Ovary (tissue), 7 donors: ENCODE measurements at regions not wholly inside any gene's neighbourhood (a gene's known extent, or its start where the extent isn't known, plus 50 kb on each side); places are given as distances from the start of the nearest gene placed in this dataset.
"Not testable (repeated sequence)": the region's sequence is repeated elsewhere in the genome, so short reads cannot be mapped to it uniquely, and the experiment has no call there.

ENCODE experiments used
- DNase-seq, 5 donors: peaks; one replicate each; pipeline ENCODE4 v3.0.0-alpha.2; 2019 to 2020
- H3K27ac ChIP-seq, 2 donors: fragments of 200-600 bp; one replicate each; pipeline versions ENCODE4 v1.5.1 to v1.8.0; 2019 to 2022
- H3K27me3 ChIP-seq: fragments of 200-600 bp; one replicate; pipeline ENCODE4 v1.8.0; 2022
- H3K36me3 ChIP-seq: fragments of 200-600 bp; sonication (generic); one replicate; pipeline ENCODE4 v1.5.1; 2019
- H3K4me1 ChIP-seq: one replicate; pipeline ENCODE4 v1.8.1; 2013; ENCODE audit warnings: mild to moderate bottlenecking, moderate library complexity; ENCODE audit not compliant: insufficient read depth
- H3K4me3 ChIP-seq: fragments of 200-600 bp; sonication (generic); one replicate; pipeline ENCODE4 v1.5.1; 2017
- H3K9me3 ChIP-seq, 2 donors: fragments of 200-600 bp in 1 of 2; sonication (generic) in 1 of 2; one replicate each; pipeline versions ENCODE4 v1.5.1 to v1.8.1; 2013 to 2019; ENCODE audit warnings: mild to moderate bottlenecking in 1 of 2, moderate library complexity in 1 of 2
- EP300 ChIP-seq: sonication (generic); formaldehyde crosslinking; IDR thresholded peaks from one replicate; pipeline ENCODE4 v1.6.1; 2017; ENCODE audit warnings: antibody characterized with exemption
- POLR2A ChIP-seq: fragments of 450-650 bp; IDR thresholded peaks from one replicate; pipeline ENCODE4 v1.6.1; 2017; ENCODE audit warnings: antibody characterized with exemption, mild to moderate bottlenecking, moderate library complexity
- WGBS, 3 donors: extraction: QIAGEN DNeasy Blood & Tissue Kit in 1 of 3; methylation state at CpG; one replicate each; pipeline versions ENCODE4 v1.1.5 to v1.1.7; 2013 to 2017; 5-methylcytosine and 5-hydroxymethylcytosine counted together
- intact Hi-C, 4 donors: fragments of 100-400 bp; cut with DNase I; formaldehyde crosslinking; loops; one replicate each; pipeline versions ENCODE4 v1.11.0 to v1.15.1; 2022 to 2023
- TF ChIP-seq, protein P1 (sequence below), 3 donors: fragments of 450-650 bp in 2 of 3; fragments of 200-600 bp in 1 of 3; IDR thresholded peaks; one replicate each; pipeline versions ENCODE4 v1.5.1 to v1.8.0; 2016 to 2022; ENCODE audit warnings: antibody characterized with exemption in 3 of 3, mild to moderate bottlenecking in 1 of 3
- donor health status: DM: no; HTN: no; CAD: no; lungs with moderate emphysema.
- donor health status: DM: no; HTN: no; CAD: no.
- donor health status: Bipolar disorder and iron deficiency.
- donor health status: DM: no; HTN: no; CAD: no.
- donor health status: DM: yes; HTN: yes; CAD: no.

DNA sequence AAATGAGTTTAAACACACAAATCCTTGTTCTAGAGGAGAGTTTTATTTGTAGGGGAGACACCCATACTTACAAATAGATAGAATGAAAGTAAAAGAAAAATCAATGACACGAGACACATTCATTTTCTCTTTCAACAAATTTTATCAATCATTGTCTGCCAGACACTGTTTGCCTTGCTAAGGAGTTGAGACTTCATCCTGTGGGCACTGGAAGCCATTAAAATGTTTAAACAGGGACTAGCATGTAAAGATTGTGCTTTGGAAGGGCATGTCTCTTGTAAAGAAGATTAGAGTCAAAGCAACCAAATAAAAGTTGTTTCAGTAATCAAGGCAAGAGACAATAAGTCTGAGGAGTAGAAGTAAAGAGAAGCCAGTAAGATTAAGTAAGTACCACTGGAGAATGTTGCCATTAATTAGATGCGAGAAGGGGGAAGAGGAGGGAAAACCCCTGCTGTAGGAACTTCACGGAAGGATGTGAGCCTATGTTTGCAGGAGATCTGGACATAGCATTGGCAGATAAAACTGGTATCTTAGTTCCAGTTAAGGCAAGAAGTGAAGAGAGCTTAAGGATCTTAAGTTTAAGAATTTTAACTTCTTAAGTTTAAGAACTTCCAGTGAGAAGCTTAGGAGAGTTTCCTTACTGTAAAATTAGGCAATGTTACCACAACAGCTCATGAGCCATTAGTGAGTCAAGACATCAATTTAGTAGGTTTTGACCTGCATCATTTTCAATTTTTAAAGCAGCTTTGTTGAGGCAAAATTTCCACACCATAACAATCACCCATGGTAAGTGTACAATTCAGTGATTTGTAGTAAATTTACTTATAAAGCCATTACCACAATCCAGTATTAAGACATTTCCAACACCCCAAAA is 117.0 kb upstream of the UST start:
- no peak for DNase-seq
- Histone ChIP-seq H3K9me3 (no peaks in the 10 kb centered on the region), H3K4me3 (no peak overlapping the region), H3K27ac (no peak overlapping the region), H3K27me3 (no peaks in the 10 kb centered on the region), H3K4me1 (no peaks in the 10 kb centered on the region), H3K36me3 (no peaks in the 10 kb centered on the region)
- intact Hi-C loops, result no loop called here
- 70 to 80% (median 79%) methylated on average over 3 of the region's 3 CpGs for WGBS, 3 donors
- TF ChIP-seq EP300, result no peak
- TF ChIP-seq, protein P1, sequence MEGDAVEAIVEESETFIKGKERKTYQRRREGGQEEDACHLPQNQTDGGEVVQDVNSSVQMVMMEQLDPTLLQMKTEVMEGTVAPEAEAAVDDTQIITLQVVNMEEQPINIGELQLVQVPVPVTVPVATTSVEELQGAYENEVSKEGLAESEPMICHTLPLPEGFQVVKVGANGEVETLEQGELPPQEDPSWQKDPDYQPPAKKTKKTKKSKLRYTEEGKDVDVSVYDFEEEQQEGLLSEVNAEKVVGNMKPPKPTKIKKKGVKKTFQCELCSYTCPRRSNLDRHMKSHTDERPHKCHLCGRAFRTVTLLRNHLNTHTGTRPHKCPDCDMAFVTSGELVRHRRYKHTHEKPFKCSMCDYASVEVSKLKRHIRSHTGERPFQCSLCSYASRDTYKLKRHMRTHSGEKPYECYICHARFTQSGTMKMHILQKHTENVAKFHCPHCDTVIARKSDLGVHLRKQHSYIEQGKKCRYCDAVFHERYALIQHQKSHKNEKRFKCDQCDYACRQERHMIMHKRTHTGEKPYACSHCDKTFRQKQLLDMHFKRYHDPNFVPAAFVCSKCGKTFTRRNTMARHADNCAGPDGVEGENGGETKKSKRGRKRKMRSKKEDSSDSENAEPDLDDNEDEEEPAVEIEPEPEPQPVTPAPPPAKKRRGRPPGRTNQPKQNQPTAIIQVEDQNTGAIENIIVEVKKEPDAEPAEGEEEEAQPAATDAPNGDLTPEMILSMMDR (IDR thresholded peaks at IDR 0.05), result no peak
- TF ChIP-seq POLR2A, result no peak

DNA sequence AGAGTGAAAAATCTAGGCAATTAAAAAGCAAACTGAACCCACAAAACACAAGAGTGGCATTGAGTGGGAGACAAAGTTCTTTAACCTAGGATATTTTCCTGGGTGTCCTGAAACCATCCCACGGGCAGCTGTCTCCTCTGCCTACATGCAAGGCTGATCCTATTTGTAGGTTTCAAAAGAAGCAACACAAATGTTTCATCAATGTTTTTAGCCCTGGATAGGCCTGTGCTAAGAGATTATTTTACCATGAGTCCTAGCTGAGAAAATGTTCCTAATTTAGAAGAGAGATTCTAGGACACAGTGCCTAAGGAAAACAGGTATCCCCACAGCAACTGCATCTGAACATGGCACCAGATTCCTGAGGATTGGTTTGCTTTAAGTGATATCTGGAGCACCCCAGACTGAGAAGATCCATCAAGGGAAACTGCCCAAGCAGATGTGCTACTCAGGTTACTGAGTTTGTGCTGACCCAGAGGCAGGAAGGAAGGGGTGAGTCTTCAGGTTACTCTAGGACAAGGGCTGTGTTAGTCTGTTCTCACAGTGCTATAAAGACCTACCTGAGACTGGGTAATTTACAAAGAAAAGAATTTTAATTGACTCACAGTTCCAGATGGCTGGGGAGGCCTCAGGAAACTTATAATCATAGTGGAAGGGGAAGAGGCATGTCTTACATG is 111.6 kb upstream of the UST start:
- H3K9me3 ChIP-seq, result no peaks in the 10 kb centered on the region
- H3K36me3 ChIP-seq, result no peaks in the 10 kb centered on the region
- WGBS, 3 donors, result 86 to 96% (median 94%) methylated on average over 1 of the region's 1 CpG
- H3K4me1 ChIP-seq, result no peaks in the 10 kb centered on the region
- no peak overlapping the region for H3K27ac ChIP-seq
- no peak overlapping the region for H3K4me3 ChIP-seq
- no peak for DNase-seq
- H3K27me3 ChIP-seq, result no peaks in the 10 kb centered on the region
- TF ChIP-seq EP300 (no peak), POLR2A (no peak)
- TF ChIP-seq, protein P1 (IDR thresholded peaks at IDR 0.05), result no peak
- intact Hi-C loops, result no loop called here

GRCh38 chr6:148641836-148642235 is 105.0 kb upstream of the UST start:
- H3K36me3 ChIP-seq, H3K27me3 ChIP-seq, H3K9me3 ChIP-seq, H3K4me3 ChIP-seq, H3K4me1 ChIP-seq, intact Hi-C loops, H3K27ac ChIP-seq: not testable (repeated sequence)
- WGBS, 3 donors, result 70 to 86% (median 82%) methylated on average over 8 of the region's 8 CpGs
- peak in 1 of 5 donors; percentile 46 for DNase-seq

- 72 to 84% (median 75%) methylated on average over 3 to 5 of the region's 5 CpGs for WGBS, 3 donors
- intact Hi-C loops, result not testable (repeated sequence)
Measured at GRCh38 chr6:148643208-148643607, 103.6 kb upstream of the UST start.

DNA sequence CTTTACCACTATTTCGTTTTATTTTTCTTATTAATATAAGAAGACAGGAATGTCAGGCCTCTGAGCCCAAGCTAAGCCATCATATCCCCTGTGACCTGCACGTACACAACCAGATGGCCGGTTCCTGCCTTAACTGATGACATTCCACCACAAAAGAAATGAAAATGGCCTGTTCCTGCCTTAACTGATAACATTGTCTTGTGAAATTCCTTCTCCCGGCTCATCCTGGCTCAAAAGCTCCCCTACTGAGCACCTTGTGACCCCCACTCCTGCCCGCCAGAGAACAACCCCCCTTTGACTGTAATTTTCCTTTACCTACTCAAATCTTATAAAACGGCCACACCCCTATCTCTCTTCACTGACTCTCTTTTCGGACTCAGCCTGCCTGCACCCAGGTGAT is 101.8 kb upstream of the UST start:
- H3K9me3 ChIP-seq, H3K4me3 ChIP-seq, H3K27ac ChIP-seq, H3K36me3 ChIP-seq, H3K27me3 ChIP-seq, intact Hi-C loops, DNase-seq, H3K4me1 ChIP-seq: not testable (repeated sequence)
- WGBS, 3 donors, result 70 to 75% (median 73%) methylated on average over 7 of the region's 7 CpGs

More at GRCh38 chr6:148643208-148643607, 103.6 kb upstream of the UST start:
- H3K27ac ChIP-seq, H3K4me3 ChIP-seq, H3K9me3 ChIP-seq, DNase-seq, H3K36me3 ChIP-seq, H3K27me3 ChIP-seq, H3K4me1 ChIP-seq: not testable (repeated sequence)
